ENCODE measurements at regions not wholly inside any gene's neighbourhood (a gene's known extent, or its start where the extent isn't known, plus 50 kb on each side); places are given as distances from the start of the nearest gene placed in this dataset.

- no peaks in the 10 kb centered on the region for H3K36me3 ChIP-seq (ENCODE audit: control insufficient read depth, insufficient read depth, low read length)
- H3K4me3 ChIP-seq (ENCODE audit: extremely low read depth, insufficient read depth, low read length, poor library complexity, severe bottlenecking), result no peak overlapping the region
- no peak overlapping the region for H3K27ac ChIP-seq (ENCODE audit: low read depth, low read length, severe bottlenecking)
- no peaks in the 10 kb centered on the region for H3K4me1 ChIP-seq (ENCODE audit: control insufficient read depth, insufficient read depth, low read length, poor library complexity, severe bottlenecking)
- H3K9me3 ChIP-seq (ENCODE audit: control insufficient read depth, low read length), result no peaks in the 10 kb centered on the region
- 86 to 96% methylated on average over 9 to 10 of the region's 10 CpGs for WGBS, 2 experiments (ENCODE audit: insufficient coverage in 2 of 2)
Observed at GRCh38 chr6:170182781-170183120, 108.1 kb downstream of the DLL1 start.

- Histone ChIP-seq H3K27ac (ENCODE audit: low read depth, low read length, severe bottlenecking) (no peak overlapping the region), H3K4me1 (ENCODE audit: control insufficient read depth, insufficient read depth, low read length, poor library complexity, severe bottlenecking) (no peaks in the 10 kb centered on the region), H3K9me3 (ENCODE audit: control insufficient read depth, low read length) (no peaks in the 10 kb centered on the region), H3K4me3 (ENCODE audit: extremely low read depth, insufficient read depth, low read length, poor library complexity, severe bottlenecking) (no peak overlapping the region), H3K36me3 (ENCODE audit: control insufficient read depth, insufficient read depth, low read length) (no peaks in the 10 kb centered on the region)
- 89 to 91% methylated on average over 16 to 19 of the region's 19 CpGs for WGBS, 2 experiments (ENCODE audit: insufficient coverage in 2 of 2)
Observed at GRCh38 chr6:170182093-170182780, 108.6 kb downstream of the DLL1 start.

- no peaks in the 10 kb centered on the region for H3K36me3 ChIP-seq (ENCODE audit: control insufficient read depth, insufficient read depth, low read length)
Observed at GRCh38 chr6:170181338-170181690, 109.6 kb downstream of the DLL1 start.

GRCh38 chr6:170180671-170181337 is 110.1 kb downstream of the DLL1 start:
- Histone ChIP-seq H3K27ac (ENCODE audit: low read depth, low read length, severe bottlenecking) (no peak overlapping the region), H3K9me3 (ENCODE audit: control insufficient read depth, low read length) (no peaks in the 10 kb centered on the region), H3K36me3 (ENCODE audit: control insufficient read depth, insufficient read depth, low read length) (no peaks in the 10 kb centered on the region), H3K4me1 (ENCODE audit: control insufficient read depth, insufficient read depth, low read length, poor library complexity, severe bottlenecking) (no peaks in the 10 kb centered on the region), H3K4me3 (ENCODE audit: extremely low read depth, insufficient read depth, low read length, poor library complexity, severe bottlenecking) (no peak overlapping the region)
- WGBS, 2 experiments (ENCODE audit: insufficient coverage in 2 of 2), result 91% methylated on average over 16 to 22 of the region's 23 CpGs

More at GRCh38 chr6:170181338-170181690, 109.6 kb downstream of the DLL1 start:
- WGBS, 2 experiments (ENCODE audit: insufficient coverage in 2 of 2), result 87 to 90% methylated on average over 3 to 5 of the region's 5 CpGs
- Histone ChIP-seq H3K4me3 (ENCODE audit: extremely low read depth, insufficient read depth, low read length, poor library complexity, severe bottlenecking) (no peak overlapping the region), H3K27ac (ENCODE audit: low read depth, low read length, severe bottlenecking) (no peak overlapping the region), H3K4me1 (ENCODE audit: control insufficient read depth, insufficient read depth, low read length, poor library complexity, severe bottlenecking) (no peaks in the 10 kb centered on the region), H3K9me3 (ENCODE audit: control insufficient read depth, low read length) (no peaks in the 10 kb centered on the region)

- H3K9me3 ChIP-seq (ENCODE audit: control insufficient read depth, low read length), result no peaks in the 10 kb centered on the region
- 98% methylated on average over 8 to 9 of the region's 10 CpGs for WGBS, 2 experiments (ENCODE audit: insufficient coverage in 2 of 2)
- no peak overlapping the region for H3K4me3 ChIP-seq (ENCODE audit: extremely low read depth, insufficient read depth, low read length, poor library complexity, severe bottlenecking)
- no peaks in the 10 kb centered on the region for H3K4me1 ChIP-seq (ENCODE audit: control insufficient read depth, insufficient read depth, low read length, poor library complexity, severe bottlenecking)
- H3K36me3 ChIP-seq (ENCODE audit: control insufficient read depth, insufficient read depth, low read length), result no peaks in the 10 kb centered on the region
- no peak overlapping the region for H3K27ac ChIP-seq (ENCODE audit: low read depth, low read length, severe bottlenecking)
Observed at GRCh38 chr6:170179616-170180324, 111.1 kb downstream of the DLL1 start.

GRCh38 chr6:170178561-170179477 is 112.1 kb downstream of the DLL1 start:
- H3K27ac ChIP-seq (ENCODE audit: low read depth, low read length, severe bottlenecking), result no peak overlapping the region
- H3K9me3 ChIP-seq (ENCODE audit: control insufficient read depth, low read length), result no peaks in the 10 kb centered on the region
- H3K4me1 ChIP-seq (ENCODE audit: control insufficient read depth, insufficient read depth, low read length, poor library complexity, severe bottlenecking), result no peaks in the 10 kb centered on the region
- WGBS, 2 experiments (ENCODE audit: insufficient coverage in 2 of 2), result 93% methylated on average over 17 to 25 of the region's 30 CpGs
- no peak overlapping the region for H3K4me3 ChIP-seq (ENCODE audit: extremely low read depth, insufficient read depth, low read length, poor library complexity, severe bottlenecking)
- H3K36me3 ChIP-seq (ENCODE audit: control insufficient read depth, insufficient read depth, low read length), result no peaks in the 10 kb centered on the region

GRCh38 chr6:170177772-170178560 is 112.9 kb downstream of the DLL1 start:
- H3K4me1 ChIP-seq (ENCODE audit: control insufficient read depth, insufficient read depth, low read length, poor library complexity, severe bottlenecking), result no peaks in the 10 kb centered on the region
- H3K36me3 ChIP-seq (ENCODE audit: control insufficient read depth, insufficient read depth, low read length), result no peaks in the 10 kb centered on the region
- no peaks in the 10 kb centered on the region for H3K9me3 ChIP-seq (ENCODE audit: control insufficient read depth, low read length)
- no peak overlapping the region for H3K27ac ChIP-seq (ENCODE audit: low read depth, low read length, severe bottlenecking)
- WGBS, 2 experiments (ENCODE audit: insufficient coverage in 2 of 2), result 91 to 96% methylated on average over 25 of the region's 26 CpGs
- no peak overlapping the region for H3K4me3 ChIP-seq (ENCODE audit: extremely low read depth, insufficient read depth, low read length, poor library complexity, severe bottlenecking)

GRCh38 chr6:170176898-170177771 is 113.7 kb downstream of the DLL1 start:
- whole genome bisulfite sequencing, 2 experiments (ENCODE audit: insufficient coverage in 2 of 2), result 96 to 97% methylated on average over 36 to 41 of the region's 61 CpGs
- no peaks in the 10 kb centered on the region for H3K36me3 ChIP-seq (ENCODE audit: control insufficient read depth, insufficient read depth, low read length)
- no peaks in the 10 kb centered on the region for H3K4me1 ChIP-seq (ENCODE audit: control insufficient read depth, insufficient read depth, low read length, poor library complexity, severe bottlenecking)
- H3K27ac ChIP-seq (ENCODE audit: low read depth, low read length, severe bottlenecking), result no peak overlapping the region
- no peak overlapping the region for H3K4me3 ChIP-seq (ENCODE audit: extremely low read depth, insufficient read depth, low read length, poor library complexity, severe bottlenecking)
- no peaks in the 10 kb centered on the region for H3K9me3 ChIP-seq (ENCODE audit: control insufficient read depth, low read length)

- no peaks in the 10 kb centered on the region for H3K4me1 ChIP-seq (ENCODE audit: control insufficient read depth, insufficient read depth, low read length, poor library complexity, severe bottlenecking)
- H3K9me3 ChIP-seq (ENCODE audit: control insufficient read depth, low read length), result no peaks in the 10 kb centered on the region
- H3K4me3 ChIP-seq (ENCODE audit: extremely low read depth, insufficient read depth, low read length, poor library complexity, severe bottlenecking), result no peak overlapping the region
- H3K36me3 ChIP-seq (ENCODE audit: control insufficient read depth, insufficient read depth, low read length), result no peaks in the 10 kb centered on the region
- 90 to 91% methylated on average over 33 to 51 of the region's 51 CpGs for WGBS, 2 experiments (ENCODE audit: insufficient coverage in 2 of 2)
- no peak overlapping the region for H3K27ac ChIP-seq (ENCODE audit: low read depth, low read length, severe bottlenecking)
Observed at GRCh38 chr6:170176136-170176897, 114.6 kb downstream of the DLL1 start.

Data from mesodermal cell (in vitro differentiated cells).